Prostate gland (tissue), 2 donors: ENCODE measurements at regions not wholly inside any gene's neighbourhood (a gene's known extent, or its start where the extent isn't known, plus 50 kb on each side); places are given as distances from the start of the nearest gene placed in this dataset.

Experiments used
- CTCF ChIP-seq, 4 experiments: fragments of 200-600 bp in 2 of 4; fragments of 450-650 bp in 2 of 4; sonication (generic) in 2 of 4; IDR thresholded peaks; 1 replicate in 3 of 4; 2 replicates in 1 of 4; pipeline ENCODE4 v1.5.1; 2016 to 2019; ENCODE audit warnings: antibody characterized with exemption in 4 of 4, mild to moderate bottlenecking in 2 of 4, moderate library complexity in 2 of 4
- POLR2A ChIP-seq: fragments of 450-650 bp; IDR thresholded peaks from one replicate; pipeline ENCODE4 v1.6.1; 2016; ENCODE audit warnings: antibody characterized with exemption, mild to moderate bottlenecking
- POLR2AphosphoS5 ChIP-seq: sonication (generic); formaldehyde crosslinking; IDR thresholded peaks from one replicate; pipeline ENCODE4 v1.6.1; 2017; ENCODE audit warnings: antibody characterized with exemption

DNA sequence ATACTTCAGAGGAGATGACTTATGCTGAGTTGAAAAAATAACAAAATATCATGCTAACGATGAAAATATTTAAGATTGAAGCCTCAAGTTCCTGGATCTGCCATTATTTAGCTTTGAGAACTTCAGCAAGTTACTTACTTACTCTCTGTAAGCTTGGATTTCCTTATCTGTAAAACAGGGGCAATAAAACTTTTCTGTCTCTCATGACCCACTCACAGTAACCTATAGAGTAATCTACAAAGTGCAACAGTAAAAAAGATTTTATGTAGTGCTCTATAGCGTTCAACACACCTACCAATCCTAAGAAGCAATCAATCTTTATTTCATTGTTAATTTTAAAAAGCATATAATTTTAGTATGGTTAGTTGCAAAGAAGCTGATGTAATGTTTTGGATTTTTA lies 478.6 kb downstream of the ZIC1 start:
- TF ChIP-seq POLR2AphosphoS5: no peak
- TF ChIP-seq CTCF (IDR thresholded peaks at IDR 0.05): no peak
- no peak for TF ChIP-seq POLR2A
